Left ventricle myocardium superior (tissue), 1 donor: ENCODE measurements at regions not wholly inside any gene's neighbourhood (a gene's known extent, or its start where the extent isn't known, plus 50 kb on each side); places are given as distances from the start of the nearest gene placed in this dataset.

Experiments used
- ATAC-seq: fragments of 200-7000 bp; cut with Tn5 transposase; one replicate; pipeline ENCODE4 v1.9.1; 2020; ENCODE audit warnings: mild to moderate bottlenecking, moderate library complexity
- DNase-seq: peaks from one replicate; pipeline ENCODE4 v3.0.0-alpha.2; 2020
- intact Hi-C: fragments of 100-400 bp; cut with micrococcal nuclease; formaldehyde crosslinking; loops from one replicate; pipeline ENCODE4 v1.11.0; 2022
- donor health status: DM: no; HTN: yes; CAD: no; lungs with severe emphysema.

GRCh38 chr5:84546686-84547085 is 162.0 kb upstream of the EDIL3 start:
- intact Hi-C loops, result no loop called here
- no peak for ATAC-seq
- DNase-seq, result no peak

GRCh38 chr5:84536797-84537196 is 152.1 kb upstream of the EDIL3 start:
- ATAC-seq, result no peak

GRCh38 chr5:84535281-84535680 is 150.6 kb upstream of the EDIL3 start:
- intact Hi-C loops, result no loop called here
- ATAC-seq (no peak), DNase-seq (no peak)

More at GRCh38 chr5:84536797-84537196, 152.1 kb upstream of the EDIL3 start:
- intact Hi-C loops, result no loop called here
- no peak for DNase-seq

GRCh38 chr5:84524491-84524890 is 139.8 kb upstream of the EDIL3 start:
- intact Hi-C loops, result no loop called here
- ATAC-seq (no peak), DNase-seq (no peak)

- DNase-seq (no peak), ATAC-seq (no peak)
- intact Hi-C loops, result no loop called here
Observed at GRCh38 chr5:84518862-84519261, 134.2 kb upstream of the EDIL3 start.

GRCh38 chr5:84518370-84518769 is 133.7 kb upstream of the EDIL3 start:
- intact Hi-C loops, result no loop called here
- no peak for ATAC-seq

GRCh38 chr5:84506625-84507024 is 121.9 kb upstream of the EDIL3 start:
- DNase-seq (no peak), ATAC-seq (no peak)
- intact Hi-C loops, result no loop called here

More at GRCh38 chr5:84518370-84518769, 133.7 kb upstream of the EDIL3 start:
- no peak for DNase-seq

- ATAC-seq (no peak), DNase-seq (no peak)
- intact Hi-C loops, result no loop called here
Observed at GRCh38 chr5:84494453-84494852, 109.8 kb upstream of the EDIL3 start.

- intact Hi-C loops, result no loop called here
- ATAC-seq (peak; percentile 86), DNase-seq (no peak)
Observed at GRCh38 chr5:84487963-84488362, 103.3 kb upstream of the EDIL3 start.

GRCh38 chr5:84480873-84481637 is 96.4 kb upstream of the EDIL3 start:
- no peak for ATAC-seq
- intact Hi-C loops, result no loop called here
- DNase-seq, result no peak

- ATAC-seq, result no peak
- no peak for DNase-seq
- intact Hi-C loops, result no loop called here
Observed at GRCh38 chr5:84478603-84479002, 93.9 kb upstream of the EDIL3 start.

GRCh38 chr5:84477485-84477884 is 92.8 kb upstream of the EDIL3 start:
- ATAC-seq (no peak), DNase-seq (no peak)
- intact Hi-C loops, result no loop called here

- DNase-seq (no peak), ATAC-seq (no peak)
- intact Hi-C loops, result no loop called here
Observed at GRCh38 chr5:84474126-84474525, 89.4 kb upstream of the EDIL3 start.

GRCh38 chr5:84453405-84453804 is 68.7 kb upstream of the EDIL3 start:
- DNase-seq, result no peak
- intact Hi-C loops, result no loop called here
- no peak for ATAC-seq

- ATAC-seq, result no peak
- intact Hi-C loops, result no loop called here
Observed at GRCh38 chr5:84450617-84451414, 66.1 kb upstream of the EDIL3 start.

GRCh38 chr5:84445049-84445685 is 60.5 kb upstream of the EDIL3 start:
- intact Hi-C loops, result no loop called here
- no peak for DNase-seq
- ATAC-seq, result no peak

More at GRCh38 chr5:84450617-84451414, 66.1 kb upstream of the EDIL3 start:
- DNase-seq, result no peak

GRCh38 chr5:84438456-84438855 is 53.8 kb upstream of the EDIL3 start:
- DNase-seq (no peak), ATAC-seq (no peak)
- intact Hi-C loops, result no loop called here

GRCh38 chr5:84437673-84438315 is 53.1 kb upstream of the EDIL3 start:
- intact Hi-C loops, result no loop called here
- ATAC-seq, result no peak
- no peak for DNase-seq

- intact Hi-C loops, result no loop called here
- ATAC-seq (no peak), DNase-seq (no peak)
Observed at GRCh38 chr5:84436866-84437265, 52.2 kb upstream of the EDIL3 start.
